Esophagus squamous epithelium (tissue), 4 donors: ENCODE measurements at regions not wholly inside any gene's neighbourhood (a gene's known extent, or its start where the extent isn't known, plus 50 kb on each side); places are given as distances from the start of the nearest gene placed in this dataset.

Experiments
- CTCF ChIP-seq, 6 experiments: fragments of 450-650 bp in 4 of 6; fragments of 200-600 bp in 2 of 6; sonication (generic) in 2 of 6; IDR thresholded peaks; one replicate each; pipeline ENCODE4 v1.5.1; 2016 to 2019; ENCODE audit warnings: antibody characterized with exemption in 6 of 6, mild to moderate bottlenecking in 4 of 6, moderate library complexity in 4 of 6
- POLR2A ChIP-seq, 4 donors: fragments of 450-650 bp; IDR thresholded peaks; one replicate each; pipeline ENCODE4 v1.6.1; 2017; ENCODE audit warnings: antibody characterized with exemption in 4 of 4, mild to moderate bottlenecking in 4 of 4, moderate library complexity in 3 of 4

GRCh38 chr12:64933791-64934190 is 109.3 kb downstream of the TBC1D30 start:
- TF ChIP-seq POLR2A (IDR thresholded peaks at IDR 0.05), result no peak
- no peak for TF ChIP-seq CTCF (IDR thresholded peaks at IDR 0.05)
